ENCODE measurements at regions not wholly inside any gene's neighbourhood (a gene's known extent, or its start where the extent isn't known, plus 50 kb on each side); places are given as distances from the start of the nearest gene placed in this dataset.

DNA sequence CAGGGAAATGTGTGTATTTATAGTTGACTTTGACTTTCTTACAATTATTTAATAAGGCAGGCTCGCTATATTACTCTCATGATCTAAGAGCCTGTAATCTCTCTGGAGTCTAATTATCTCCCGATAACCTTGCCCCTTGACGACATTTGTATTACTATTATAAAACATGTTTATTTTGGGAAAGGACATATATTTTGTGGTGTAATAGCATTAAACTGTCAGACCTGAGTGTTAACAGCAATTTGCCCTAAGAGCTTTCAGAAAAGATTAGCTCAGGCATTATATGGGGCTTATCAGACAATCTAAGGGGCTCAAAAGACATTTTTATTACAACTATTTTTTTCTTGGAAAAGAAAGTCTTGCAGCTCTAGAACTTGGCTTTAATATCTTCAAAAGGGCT is 427.9 kb upstream of the SLIT2 start:
- no peak overlapping the region for H3K4me3 ChIP-seq
- no peaks in the 10 kb centered on the region for H3K4me1 ChIP-seq
- TF ChIP-seq, protein P1, sequence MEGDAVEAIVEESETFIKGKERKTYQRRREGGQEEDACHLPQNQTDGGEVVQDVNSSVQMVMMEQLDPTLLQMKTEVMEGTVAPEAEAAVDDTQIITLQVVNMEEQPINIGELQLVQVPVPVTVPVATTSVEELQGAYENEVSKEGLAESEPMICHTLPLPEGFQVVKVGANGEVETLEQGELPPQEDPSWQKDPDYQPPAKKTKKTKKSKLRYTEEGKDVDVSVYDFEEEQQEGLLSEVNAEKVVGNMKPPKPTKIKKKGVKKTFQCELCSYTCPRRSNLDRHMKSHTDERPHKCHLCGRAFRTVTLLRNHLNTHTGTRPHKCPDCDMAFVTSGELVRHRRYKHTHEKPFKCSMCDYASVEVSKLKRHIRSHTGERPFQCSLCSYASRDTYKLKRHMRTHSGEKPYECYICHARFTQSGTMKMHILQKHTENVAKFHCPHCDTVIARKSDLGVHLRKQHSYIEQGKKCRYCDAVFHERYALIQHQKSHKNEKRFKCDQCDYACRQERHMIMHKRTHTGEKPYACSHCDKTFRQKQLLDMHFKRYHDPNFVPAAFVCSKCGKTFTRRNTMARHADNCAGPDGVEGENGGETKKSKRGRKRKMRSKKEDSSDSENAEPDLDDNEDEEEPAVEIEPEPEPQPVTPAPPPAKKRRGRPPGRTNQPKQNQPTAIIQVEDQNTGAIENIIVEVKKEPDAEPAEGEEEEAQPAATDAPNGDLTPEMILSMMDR (IDR thresholded peaks at IDR 0.05): no peak
- no peak for TF ChIP-seq POLR2A (IDR thresholded peaks at IDR 0.05)
- intact Hi-C loops (cut with DNase I; ENCODE audit: low total_unique reads): no loop called here
- H3K27me3 ChIP-seq: no peaks in the 10 kb centered on the region
- WGBS, 2 donors: 26 to 37% methylated on average over 3 of the region's 3 CpGs
- H3K36me3 ChIP-seq (ENCODE audit: low read depth, missing control alignments): no peaks in the 10 kb centered on the region
- H3K9me3 ChIP-seq: no peaks in the 10 kb centered on the region
- no peak overlapping the region for H3K27ac ChIP-seq
- DNase-seq: no peak

DNA sequence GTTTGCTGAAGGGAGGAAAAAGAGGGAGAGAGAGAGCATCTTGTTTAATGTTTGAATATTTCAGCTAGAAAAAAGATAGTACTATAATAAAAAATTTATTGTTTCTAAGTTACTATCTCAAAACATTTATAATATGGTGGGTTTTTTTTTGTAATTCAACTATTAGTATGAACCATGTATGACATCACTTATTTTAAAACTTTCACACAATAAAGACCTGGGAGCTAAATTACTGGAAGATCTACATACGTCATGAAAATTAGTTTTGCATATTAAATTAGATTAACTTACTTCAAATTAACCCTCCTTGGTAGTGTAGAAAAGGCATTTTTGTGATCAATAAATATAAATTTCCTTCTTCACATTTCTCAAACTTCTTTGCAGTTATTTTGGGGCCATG is 432.0 kb upstream of the SLIT2 start:
- Histone ChIP-seq H3K9me3 (no peaks in the 10 kb centered on the region), H3K27ac (no peak overlapping the region), H3K27me3 (no peaks in the 10 kb centered on the region), H3K36me3 (ENCODE audit: low read depth, missing control alignments) (no peaks in the 10 kb centered on the region), H3K4me1 (no peaks in the 10 kb centered on the region), H3K4me3 (no peak overlapping the region)
- TF ChIP-seq, protein P1 (IDR thresholded peaks at IDR 0.05): no peak
- no peak for TF ChIP-seq POLR2A (IDR thresholded peaks at IDR 0.05)
- DNase-seq: no peak
- intact Hi-C loops (cut with DNase I; ENCODE audit: low total_unique reads): no loop called here
- WGBS, 2 donors: 79 to 93% methylated on average over 1 of the region's 1 CpG

DNA sequence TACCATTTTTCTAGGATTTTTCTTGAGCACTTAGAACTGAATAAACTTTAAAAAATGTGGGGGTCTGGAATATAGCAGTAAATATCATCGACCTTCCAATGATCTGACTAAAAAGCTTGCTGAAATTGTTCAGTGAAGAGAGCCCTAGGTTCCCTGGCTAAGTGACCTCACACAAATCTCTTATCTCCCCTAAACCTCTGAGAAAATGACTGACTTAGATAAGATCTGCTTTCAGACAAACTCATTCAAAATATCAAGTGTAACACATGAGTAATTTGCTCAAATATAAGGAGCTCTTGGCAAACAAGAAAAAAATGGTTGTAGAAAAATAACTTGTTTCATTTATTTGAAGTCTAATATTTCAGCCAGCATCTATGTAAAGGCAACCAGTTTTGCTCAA is 441.7 kb upstream of the SLIT2 start:
- H3K4me3 ChIP-seq: no peak overlapping the region
- H3K27ac ChIP-seq: no peak overlapping the region
- no peak for DNase-seq
- no peaks in the 10 kb centered on the region for H3K27me3 ChIP-seq
- H3K9me3 ChIP-seq: no peaks in the 10 kb centered on the region
- intact Hi-C loops (cut with DNase I; ENCODE audit: low total_unique reads): no loop called here
- 60 to 66% methylated on average over 1 of the region's 1 CpG for WGBS, 2 donors
- no peaks in the 10 kb centered on the region for H3K4me1 ChIP-seq
- TF ChIP-seq, protein P1 (IDR thresholded peaks at IDR 0.05): no peak
- TF ChIP-seq POLR2A (IDR thresholded peaks at IDR 0.05): no peak
- no peaks in the 10 kb centered on the region for H3K36me3 ChIP-seq (ENCODE audit: low read depth, missing control alignments)

DNA sequence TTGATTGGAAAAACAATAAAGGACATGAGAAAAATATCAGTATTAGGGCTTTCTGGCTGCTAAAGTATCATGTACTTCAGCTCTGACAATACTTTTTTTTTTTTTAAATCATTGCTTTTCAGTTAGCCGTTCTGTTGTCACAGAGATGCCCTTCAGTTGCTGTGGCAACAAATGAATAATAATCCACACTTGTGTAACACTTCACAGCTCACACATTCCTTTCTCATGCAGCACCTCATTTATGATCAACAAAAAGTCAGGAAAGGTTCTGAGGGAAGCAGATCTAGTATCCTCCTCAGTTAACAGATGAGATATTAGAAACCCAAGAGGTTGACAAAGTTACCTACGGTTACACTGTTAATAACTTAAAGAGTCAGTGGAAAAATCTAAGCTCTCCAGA is 444.2 kb upstream of the SLIT2 start:
- H3K4me1 ChIP-seq: no peaks in the 10 kb centered on the region

DNA sequence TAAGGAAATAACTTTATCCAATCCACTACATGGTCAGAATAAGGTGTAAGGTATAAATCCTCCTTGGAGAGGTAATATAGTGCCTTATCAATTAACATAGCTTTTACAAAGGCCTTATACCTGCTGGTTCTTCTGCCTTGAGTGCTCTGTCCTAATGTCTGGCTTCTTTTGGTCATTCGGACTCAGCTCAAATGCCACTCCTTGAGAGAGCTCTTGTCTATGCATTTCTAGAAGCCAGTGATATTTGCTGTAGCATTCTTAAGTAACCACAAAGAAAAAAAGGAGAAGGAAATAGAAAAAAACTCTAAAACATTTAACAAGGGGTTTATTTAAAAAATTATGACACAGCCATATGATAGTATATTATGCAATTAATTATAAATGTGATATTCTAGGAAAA is 444.8 kb upstream of the SLIT2 start:
- Histone ChIP-seq H3K36me3 (ENCODE audit: low read depth, missing control alignments) (no peaks in the 10 kb centered on the region), H3K9me3 (no peaks in the 10 kb centered on the region), H3K4me3 (no peak overlapping the region), H3K27ac (no peak overlapping the region), H3K4me1 (no peaks in the 10 kb centered on the region), H3K27me3 (no peaks in the 10 kb centered on the region)
- DNase-seq: no peak
- WGBS, 2 donors: 93 to 94% methylated on average over 1 of the region's 1 CpG
- TF ChIP-seq POLR2A (IDR thresholded peaks at IDR 0.05): no peak
- TF ChIP-seq, protein P1 (IDR thresholded peaks at IDR 0.05): no peak
- intact Hi-C loops (cut with DNase I; ENCODE audit: low total_unique reads): no loop called here

More for the DNA sequence above, 444.2 kb upstream of the SLIT2 start:
- TF ChIP-seq POLR2A (IDR thresholded peaks at IDR 0.05): no peak
- TF ChIP-seq, protein P1 (IDR thresholded peaks at IDR 0.05): no peak
- Histone ChIP-seq H3K27me3 (no peaks in the 10 kb centered on the region), H3K9me3 (no peaks in the 10 kb centered on the region), H3K27ac (no peak overlapping the region), H3K4me3 (no peak overlapping the region), H3K36me3 (ENCODE audit: low read depth, missing control alignments) (no peaks in the 10 kb centered on the region)
- intact Hi-C loops (cut with DNase I; ENCODE audit: low total_unique reads): no loop called here
- no peak for DNase-seq
- 38 to 56% methylated on average over 2 of the region's 2 CpGs for WGBS, 2 donors

Measured in testis (tissue), 2 donors.